Liver (tissue), 8 donors: ENCODE measurements at regions not wholly inside any gene's neighbourhood (a gene's known extent, or its start where the extent isn't known, plus 50 kb on each side); places are given as distances from the start of the nearest gene placed in this dataset.

ENCODE experiments used
- DNase-seq: peaks from one replicate; pipeline ENCODE4 v3.0.0-alpha.2; 2017; ENCODE audit warnings: low spot score
- H3K27ac ChIP-seq, 2 donors: one replicate each; pipeline ENCODE4 v1.7.0; 2013; ENCODE audit warnings: inconsistent platforms in 2 of 2, low read length in 2 of 2, control low read depth in 1 of 2, low read depth in 1 of 2, mild to moderate bottlenecking in 1 of 2
- H3K27me3 ChIP-seq, 4 donors: one replicate each; pipeline versions ENCODE4 v1.6.1 to v1.7.0; 2013; ENCODE audit warnings: low read length in 3 of 4, inconsistent platforms in 1 of 4, mild to moderate bottlenecking in 1 of 4, moderate library complexity in 1 of 4; ENCODE audit not compliant: control insufficient read depth in 4 of 4, insufficient read depth in 4 of 4
- H3K36me3 ChIP-seq, 4 donors: one replicate each; pipeline versions ENCODE4 v1.6.1 to v1.7.0; 2013; ENCODE audit warnings: low read length in 3 of 4, mild to moderate bottlenecking in 3 of 4, low read depth in 1 of 4, moderate library complexity in 1 of 4; ENCODE audit not compliant: control insufficient read depth in 4 of 4, insufficient read depth in 3 of 4
- H3K4me1 ChIP-seq, 4 donors: one replicate each; pipeline versions ENCODE4 v1.6.1 to v1.7.0; 2013; ENCODE audit warnings: low read length in 3 of 4, mild to moderate bottlenecking in 3 of 4, moderate library complexity in 1 of 4; ENCODE audit not compliant: control insufficient read depth in 4 of 4, insufficient read depth in 4 of 4
- H3K4me3 ChIP-seq, 3 donors: one replicate each; pipeline versions ENCODE4 v1.6.1 to v1.7.0; 2013; ENCODE audit warnings: low read length in 3 of 3, control low read depth in 1 of 3, low read depth in 1 of 3, mild to moderate bottlenecking in 1 of 3
- H3K9ac ChIP-seq, 2 donors: one replicate each; pipeline ENCODE4 v1.7.0; 2013; ENCODE audit warnings: low read length in 2 of 2, mild to moderate bottlenecking in 2 of 2, moderate library complexity in 2 of 2, control low read depth in 1 of 2, low read depth in 1 of 2
- H3K9me3 ChIP-seq, 4 donors: one replicate each; pipeline versions ENCODE4 v1.6.1 to v1.7.0; 2013; ENCODE audit warnings: low read length in 3 of 4; ENCODE audit not compliant: control insufficient read depth in 4 of 4
- EGR1 ChIP-seq, 2 donors: IDR thresholded peaks; 2 replicates each; pipeline ENCODE4 v1.6.1; 2016 to 2018; ENCODE audit warnings: antibody characterized with exemption in 2 of 2, low read depth in 2 of 2
- FOXA1 ChIP-seq: IDR thresholded peaks from 2 replicates; pipeline ENCODE4 v1.6.1; 2016; ENCODE audit warnings: antibody characterized with exemption
- GABPA ChIP-seq, 2 donors: IDR thresholded peaks in 1 of 2; conservative IDR thresholded peaks in 1 of 2; 2 replicates each; pipeline ENCODE4 v1.6.1; 2016; ENCODE audit warnings: antibody characterized with exemption in 2 of 2, mild to moderate bottlenecking in 1 of 2, moderate library complexity in 1 of 2
- HNF4A ChIP-seq, 2 donors: conservative IDR thresholded peaks; 2 replicates each; pipeline ENCODE4 v1.6.1; 2016; ENCODE audit warnings: antibody characterized with exemption in 2 of 2, mild to moderate bottlenecking in 2 of 2
- HNF4G ChIP-seq: IDR thresholded peaks from 2 replicates; pipeline ENCODE4 v1.6.1; 2016; ENCODE audit warnings: antibody characterized with exemption
- JUND ChIP-seq, 2 donors: IDR thresholded peaks; 2 replicates each; pipeline ENCODE4 v1.6.1; 2016; ENCODE audit warnings: antibody characterized with exemption in 2 of 2
- NR2F2 ChIP-seq: IDR thresholded peaks from 2 replicates; pipeline ENCODE4 v1.6.1; 2016; ENCODE audit warnings: antibody characterized with exemption
- RAD21 ChIP-seq, 2 donors: IDR thresholded peaks; 2 replicates each; pipeline ENCODE4 v1.6.1; 2016; ENCODE audit warnings: antibody characterized with exemption in 2 of 2, mild to moderate bottlenecking in 2 of 2
- REST ChIP-seq: IDR thresholded peaks from 2 replicates; pipeline ENCODE4 v1.6.1; 2016; ENCODE audit warnings: antibody characterized with exemption, mild to moderate bottlenecking
- RXRA ChIP-seq, 2 donors: IDR thresholded peaks; 2 replicates each; pipeline ENCODE4 v1.6.1; 2017 to 2018; ENCODE audit warnings: antibody characterized with exemption in 2 of 2, mild to moderate bottlenecking in 1 of 2
- SP1 ChIP-seq: IDR thresholded peaks from 2 replicates; pipeline ENCODE4 v1.6.1; 2018; ENCODE audit warnings: antibody characterized with exemption, mild to moderate bottlenecking
- TAF1 ChIP-seq: conservative IDR thresholded peaks from 2 replicates; pipeline ENCODE4 v1.6.1; 2016; ENCODE audit warnings: antibody characterized with exemption, mild to moderate bottlenecking
- YY1 ChIP-seq: IDR thresholded peaks from 2 replicates; pipeline ENCODE4 v1.6.1; 2016; ENCODE audit warnings: antibody characterized with exemption, mild to moderate bottlenecking
- WGBS: extraction: QIAGEN DNeasy Blood & Tissue Kit; methylation state at CpG from one replicate; pipeline ENCODE4 v1.1.7; 2013; 5-methylcytosine and 5-hydroxymethylcytosine counted together
- TF ChIP-seq, protein P1 (sequence below): IDR thresholded peaks from 2 replicates; pipeline ENCODE4 v1.6.1; 2016; ENCODE audit warnings: antibody characterized with exemption
- TF ChIP-seq, protein P2 (sequence below): IDR thresholded peaks from 2 replicates; pipeline ENCODE4 v1.6.1; 2016; ENCODE audit warnings: antibody characterized with exemption
- TF ChIP-seq, protein P3 (sequence below): fragments of 150-350 bp; IDR thresholded peaks from 2 replicates; pipeline ENCODE4 v1.5.1; 2017; ENCODE audit warnings: improper control_type of control experiment, low read depth, low read length; ENCODE audit not compliant: missing input control
- TF ChIP-seq, protein P4 (sequence below): IDR thresholded peaks from 2 replicates; pipeline ENCODE4 v1.6.1; 2016; ENCODE audit warnings: antibody characterized with exemption
- donor health status: healthy.
- donor health status: healthy.
- donor health status: healthy.
- donor health status: healthy.
- donor health status: healthy.

DNA sequence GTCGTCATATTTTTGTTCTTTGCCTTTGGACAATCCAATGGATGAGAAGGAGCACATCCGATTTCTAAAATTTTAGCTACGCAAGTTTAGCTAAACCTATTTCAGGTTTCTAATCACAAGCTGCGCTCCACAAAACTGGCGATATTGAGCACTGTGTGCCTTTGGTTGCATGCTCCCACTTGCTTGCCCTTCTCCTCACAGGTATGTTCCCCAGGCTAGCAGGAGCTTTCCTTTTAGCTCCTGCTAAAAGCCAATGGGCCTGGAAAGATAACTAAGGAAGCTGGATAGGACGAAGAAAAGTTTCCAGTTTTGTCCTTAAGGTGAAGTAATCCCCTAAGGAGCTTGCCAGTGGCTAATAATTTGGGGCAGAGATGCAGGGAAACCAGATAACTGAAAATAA is 975.2 kb downstream of the FSTL5 start (continued):
- TF ChIP-seq, protein P1, sequence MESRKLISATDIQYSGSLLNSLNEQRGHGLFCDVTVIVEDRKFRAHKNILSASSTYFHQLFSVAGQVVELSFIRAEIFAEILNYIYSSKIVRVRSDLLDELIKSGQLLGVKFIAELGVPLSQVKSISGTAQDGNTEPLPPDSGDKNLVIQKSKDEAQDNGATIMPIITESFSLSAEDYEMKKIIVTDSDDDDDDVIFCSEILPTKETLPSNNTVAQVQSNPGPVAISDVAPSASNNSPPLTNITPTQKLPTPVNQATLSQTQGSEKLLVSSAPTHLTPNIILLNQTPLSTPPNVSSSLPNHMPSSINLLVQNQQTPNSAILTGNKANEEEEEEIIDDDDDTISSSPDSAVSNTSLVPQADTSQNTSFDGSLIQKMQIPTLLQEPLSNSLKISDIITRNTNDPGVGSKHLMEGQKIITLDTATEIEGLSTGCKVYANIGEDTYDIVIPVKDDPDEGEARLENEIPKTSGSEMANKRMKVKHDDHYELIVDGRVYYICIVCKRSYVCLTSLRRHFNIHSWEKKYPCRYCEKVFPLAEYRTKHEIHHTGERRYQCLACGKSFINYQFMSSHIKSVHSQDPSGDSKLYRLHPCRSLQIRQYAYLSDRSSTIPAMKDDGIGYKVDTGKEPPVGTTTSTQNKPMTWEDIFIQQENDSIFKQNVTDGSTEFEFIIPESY = no peak
- no peak for TF ChIP-seq HNF4G
- TF ChIP-seq RAD21 (IDR thresholded peaks at IDR 0.05) = no peak
- TF ChIP-seq, protein P2, sequence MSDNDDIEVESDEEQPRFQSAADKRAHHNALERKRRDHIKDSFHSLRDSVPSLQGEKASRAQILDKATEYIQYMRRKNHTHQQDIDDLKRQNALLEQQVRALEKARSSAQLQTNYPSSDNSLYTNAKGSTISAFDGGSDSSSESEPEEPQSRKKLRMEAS = no peak
- TF ChIP-seq EGR1 (IDR thresholded peaks at IDR 0.05; ENCODE audit: low read depth in 2 of 2) = no peak

GRCh38 chr4:161187569-161187968 is 976.2 kb downstream of the FSTL5 start:
- peaks cover 0 to 28% (median 22%) of the 10 kb centered on the region in 4 donors for H3K4me1 ChIP-seq
- 91% methylated on average over 1 of the region's 1 CpG for WGBS
- DNase-seq = no peak

More at GRCh38 chr4:161187569-161187968, 976.2 kb downstream of the FSTL5 start:
- H3K9ac ChIP-seq = no peak overlapping the region
- no peaks in the 10 kb centered on the region for H3K27me3 ChIP-seq
- H3K4me3 ChIP-seq = no peak overlapping the region
- no peaks in the 10 kb centered on the region for H3K9me3 ChIP-seq
- TF ChIP-seq YY1 (no peak), HNF4G (no peak), RXRA (IDR thresholded peaks at IDR 0.05) (no peak), FOXA1 (no peak), JUND (IDR thresholded peaks at IDR 0.05) (no peak), HNF4A (conservative IDR thresholded peaks at IDR 0.05) (no peak), NR2F2 (no peak), EGR1 (IDR thresholded peaks at IDR 0.05; ENCODE audit: low read depth in 2 of 2) (no peak), SP1 (no peak), GABPA (IDR thresholded peaks at IDR 0.05 in 1 of 2, conservative IDR thresholded peaks at IDR 0.05 in 1 of 2) (no peak), TAF1 (no peak), RAD21 (IDR thresholded peaks at IDR 0.05) (no peak), REST (no peak)
- TF ChIP-seq, protein P3, sequence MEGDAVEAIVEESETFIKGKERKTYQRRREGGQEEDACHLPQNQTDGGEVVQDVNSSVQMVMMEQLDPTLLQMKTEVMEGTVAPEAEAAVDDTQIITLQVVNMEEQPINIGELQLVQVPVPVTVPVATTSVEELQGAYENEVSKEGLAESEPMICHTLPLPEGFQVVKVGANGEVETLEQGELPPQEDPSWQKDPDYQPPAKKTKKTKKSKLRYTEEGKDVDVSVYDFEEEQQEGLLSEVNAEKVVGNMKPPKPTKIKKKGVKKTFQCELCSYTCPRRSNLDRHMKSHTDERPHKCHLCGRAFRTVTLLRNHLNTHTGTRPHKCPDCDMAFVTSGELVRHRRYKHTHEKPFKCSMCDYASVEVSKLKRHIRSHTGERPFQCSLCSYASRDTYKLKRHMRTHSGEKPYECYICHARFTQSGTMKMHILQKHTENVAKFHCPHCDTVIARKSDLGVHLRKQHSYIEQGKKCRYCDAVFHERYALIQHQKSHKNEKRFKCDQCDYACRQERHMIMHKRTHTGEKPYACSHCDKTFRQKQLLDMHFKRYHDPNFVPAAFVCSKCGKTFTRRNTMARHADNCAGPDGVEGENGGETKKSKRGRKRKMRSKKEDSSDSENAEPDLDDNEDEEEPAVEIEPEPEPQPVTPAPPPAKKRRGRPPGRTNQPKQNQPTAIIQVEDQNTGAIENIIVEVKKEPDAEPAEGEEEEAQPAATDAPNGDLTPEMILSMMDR = no peak
- TF ChIP-seq, protein P1 = no peak
- TF ChIP-seq, protein P4, sequence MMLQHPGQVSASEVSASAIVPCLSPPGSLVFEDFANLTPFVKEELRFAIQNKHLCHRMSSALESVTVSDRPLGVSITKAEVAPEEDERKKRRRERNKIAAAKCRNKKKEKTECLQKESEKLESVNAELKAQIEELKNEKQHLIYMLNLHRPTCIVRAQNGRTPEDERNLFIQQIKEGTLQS = no peak
- TF ChIP-seq, protein P2 = no peak
- H3K27ac ChIP-seq = no peak overlapping the region
- no peaks in the 10 kb centered on the region for H3K36me3 ChIP-seq
